Left lung (tissue), 4 donors: ENCODE measurements at regions not wholly inside any gene's neighbourhood (a gene's known extent, or its start where the extent isn't known, plus 50 kb on each side); places are given as distances from the start of the nearest gene placed in this dataset.

Experiments used
- ATAC-seq: fragments of 200-7000 bp; cut with Tn5 transposase; one replicate; pipeline ENCODE4 v1.9.1; 2020; ENCODE audit warnings: moderate library complexity
- DNase-seq, 4 donors: peaks; one replicate each; pipeline ENCODE4 v3.0.0-alpha.2; 2013 to 2020
- H3K27ac ChIP-seq, 2 donors: fragments of 200-600 bp; sonication (generic) in 1 of 2; one replicate each; pipeline versions ENCODE4 v1.5.0 to v1.8.0; 2020 to 2021
- H3K27me3 ChIP-seq, 2 donors: fragments of 200-600 bp; sonication (generic) in 1 of 2; one replicate each; pipeline versions ENCODE4 v1.5.0 to v1.8.0; 2020 to 2021
- H3K36me3 ChIP-seq, 2 donors: fragments of 200-600 bp; sonication (generic) in 1 of 2; one replicate each; pipeline versions ENCODE4 v1.5.0 to v1.8.0; 2020 to 2021
- H3K4me1 ChIP-seq, 2 donors: fragments of 200-600 bp; one replicate each; pipeline ENCODE4 v1.8.0; 2021
- H3K4me3 ChIP-seq, 2 donors: fragments of 200-600 bp; sonication (generic) in 1 of 2; one replicate each; pipeline versions ENCODE4 v1.5.0 to v1.8.0; 2020 to 2021; ENCODE audit warnings: mild to moderate bottlenecking in 1 of 2
- H3K9me3 ChIP-seq, 2 donors: fragments of 200-600 bp; sonication (generic) in 1 of 2; one replicate each; pipeline versions ENCODE4 v1.5.0 to v1.8.0; 2020 to 2021
- intact Hi-C, 2 donors: fragments of 100-400 bp; cut with DNase I; formaldehyde crosslinking; loops; one replicate each; pipeline versions ENCODE4 v1.11.2 to v1.14.2; 2022
- TF ChIP-seq, protein P1 (sequence below), 2 donors: fragments of 200-600 bp; sonication (generic) in 1 of 2; IDR thresholded peaks; one replicate each; pipeline versions ENCODE4 v1.5.0 to v1.8.0; 2021; ENCODE audit warnings: antibody characterized with exemption in 2 of 2
- donor health status: DM: no; HTN: yes; CAD: no.
- donor health status: DM: no; HTN: no; CAD: no.

DNA sequence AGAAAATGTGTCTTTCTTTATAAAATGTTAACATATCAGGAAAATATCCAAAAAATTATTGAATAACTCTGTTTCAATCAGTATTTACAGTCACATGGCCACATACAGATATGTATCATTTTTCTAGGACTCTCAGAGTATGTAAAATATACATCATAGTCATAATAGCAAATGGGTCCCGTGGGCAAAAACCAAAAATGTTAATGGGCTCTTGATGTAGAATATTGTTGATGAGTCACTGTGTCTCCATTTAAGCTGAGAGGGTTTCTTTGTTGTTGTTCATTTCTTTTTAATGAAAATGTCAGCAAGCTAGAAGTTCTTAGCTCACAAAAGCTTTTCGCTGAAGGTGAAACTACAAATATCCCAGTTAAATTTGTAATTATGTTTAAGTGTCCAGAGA is 1713.1 kb upstream of the PCDH20 start:
- H3K9me3 ChIP-seq = no peaks in the 10 kb centered on the region
- DNase-seq (no peak), ATAC-seq (no peak)
- no peak overlapping the region for H3K4me3 ChIP-seq
- intact Hi-C loops = no loop called here
- TF ChIP-seq, protein P1, sequence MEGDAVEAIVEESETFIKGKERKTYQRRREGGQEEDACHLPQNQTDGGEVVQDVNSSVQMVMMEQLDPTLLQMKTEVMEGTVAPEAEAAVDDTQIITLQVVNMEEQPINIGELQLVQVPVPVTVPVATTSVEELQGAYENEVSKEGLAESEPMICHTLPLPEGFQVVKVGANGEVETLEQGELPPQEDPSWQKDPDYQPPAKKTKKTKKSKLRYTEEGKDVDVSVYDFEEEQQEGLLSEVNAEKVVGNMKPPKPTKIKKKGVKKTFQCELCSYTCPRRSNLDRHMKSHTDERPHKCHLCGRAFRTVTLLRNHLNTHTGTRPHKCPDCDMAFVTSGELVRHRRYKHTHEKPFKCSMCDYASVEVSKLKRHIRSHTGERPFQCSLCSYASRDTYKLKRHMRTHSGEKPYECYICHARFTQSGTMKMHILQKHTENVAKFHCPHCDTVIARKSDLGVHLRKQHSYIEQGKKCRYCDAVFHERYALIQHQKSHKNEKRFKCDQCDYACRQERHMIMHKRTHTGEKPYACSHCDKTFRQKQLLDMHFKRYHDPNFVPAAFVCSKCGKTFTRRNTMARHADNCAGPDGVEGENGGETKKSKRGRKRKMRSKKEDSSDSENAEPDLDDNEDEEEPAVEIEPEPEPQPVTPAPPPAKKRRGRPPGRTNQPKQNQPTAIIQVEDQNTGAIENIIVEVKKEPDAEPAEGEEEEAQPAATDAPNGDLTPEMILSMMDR (IDR thresholded peaks at IDR 0.05) = no peak
- no peaks in the 10 kb centered on the region for H3K4me1 ChIP-seq
- no peaks in the 10 kb centered on the region for H3K36me3 ChIP-seq
- H3K27me3 ChIP-seq = no peaks in the 10 kb centered on the region
- H3K27ac ChIP-seq = no peak overlapping the region

DNA sequence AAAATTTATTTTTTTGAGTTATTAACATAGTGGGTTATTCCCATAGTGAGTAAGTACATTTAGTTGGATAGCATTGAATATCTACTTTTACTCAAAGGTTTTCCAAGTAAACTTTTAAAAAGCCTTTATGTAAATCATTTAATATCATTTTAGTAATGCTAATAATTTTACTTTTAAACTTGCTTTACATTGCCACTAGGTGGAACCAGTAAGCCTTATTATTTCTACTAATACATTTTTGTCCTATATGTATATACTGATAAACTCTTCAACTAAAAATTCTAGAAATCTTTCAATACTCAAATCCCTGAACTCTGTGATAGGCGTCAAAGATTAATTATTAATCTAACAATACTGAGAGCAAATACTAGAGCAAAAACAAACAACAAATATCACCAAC is 1709.2 kb upstream of the PCDH20 start:
- DNase-seq = peak in 2 of 4 donors; percentile 5 to 33

DNA sequence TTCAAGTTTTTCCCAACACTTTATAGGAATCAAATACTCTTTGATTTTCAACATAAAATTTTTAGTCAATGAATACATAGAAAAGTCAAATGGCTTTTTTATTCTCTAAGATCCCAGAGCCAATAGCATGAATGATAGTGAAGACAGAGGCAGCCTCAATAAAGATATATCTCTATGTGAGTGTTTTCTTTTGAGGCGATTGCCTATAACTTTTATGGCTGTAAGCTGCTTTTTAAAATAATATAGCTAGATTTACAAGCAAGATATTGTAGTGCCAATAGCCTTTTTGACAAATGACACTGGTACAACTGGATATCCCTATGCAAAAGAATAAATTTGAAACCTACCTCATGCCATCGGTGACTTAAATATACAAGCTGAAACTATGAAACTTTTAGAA is 1705.2 kb upstream of the PCDH20 start:
- Histone ChIP-seq H3K36me3 (no peaks in the 10 kb centered on the region), H3K9me3 (no peaks in the 10 kb centered on the region), H3K4me3 (no peak overlapping the region), H3K27me3 (no peaks in the 10 kb centered on the region), H3K27ac (no peak overlapping the region), H3K4me1 (no peaks in the 10 kb centered on the region)
- ATAC-seq = no peak
- TF ChIP-seq, protein P1 (IDR thresholded peaks at IDR 0.05) = no peak
- intact Hi-C loops = no loop called here
- no peak for DNase-seq

More for the DNA sequence above, 1709.2 kb upstream of the PCDH20 start:
- intact Hi-C loops = no loop called here
- Histone ChIP-seq H3K4me3 (no peak overlapping the region), H3K9me3 (no peaks in the 10 kb centered on the region), H3K27ac (no peak overlapping the region), H3K36me3 (no peaks in the 10 kb centered on the region), H3K27me3 (no peaks in the 10 kb centered on the region), H3K4me1 (no peaks in the 10 kb centered on the region)
- TF ChIP-seq, protein P1 (IDR thresholded peaks at IDR 0.05) = no peak
- ATAC-seq = no peak

DNA sequence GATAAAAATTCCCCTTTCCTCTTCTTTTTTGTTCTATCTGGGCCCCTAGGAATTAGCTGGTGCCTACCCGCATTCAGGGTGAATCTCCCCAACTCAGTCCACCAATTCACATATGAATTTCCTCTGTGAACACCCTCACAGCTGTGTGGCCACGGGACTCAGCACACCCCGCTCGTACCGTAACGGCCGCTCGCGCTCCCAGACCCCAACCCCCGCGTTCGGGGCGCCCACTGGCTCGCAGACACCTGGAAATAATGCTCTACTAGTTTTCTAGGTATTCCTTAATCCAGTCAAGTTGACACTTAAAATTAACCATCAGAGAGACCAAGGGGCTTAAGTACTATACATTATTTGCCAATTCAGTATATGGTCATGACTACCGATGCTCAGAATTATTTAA is 1702.1 kb upstream of the PCDH20 start:
- H3K4me1 ChIP-seq = no peaks in the 10 kb centered on the region
- DNase-seq (peak in 1 of 4 donors; percentile 63), ATAC-seq (no peak)
- intact Hi-C loops = no loop called here
- H3K36me3 ChIP-seq = no peaks in the 10 kb centered on the region
- H3K4me3 ChIP-seq = no peak overlapping the region
- H3K27me3 ChIP-seq = no peaks in the 10 kb centered on the region
- no peak overlapping the region for H3K27ac ChIP-seq
- TF ChIP-seq, protein P1 (IDR thresholded peaks at IDR 0.05) = no peak
- no peaks in the 10 kb centered on the region for H3K9me3 ChIP-seq

DNA sequence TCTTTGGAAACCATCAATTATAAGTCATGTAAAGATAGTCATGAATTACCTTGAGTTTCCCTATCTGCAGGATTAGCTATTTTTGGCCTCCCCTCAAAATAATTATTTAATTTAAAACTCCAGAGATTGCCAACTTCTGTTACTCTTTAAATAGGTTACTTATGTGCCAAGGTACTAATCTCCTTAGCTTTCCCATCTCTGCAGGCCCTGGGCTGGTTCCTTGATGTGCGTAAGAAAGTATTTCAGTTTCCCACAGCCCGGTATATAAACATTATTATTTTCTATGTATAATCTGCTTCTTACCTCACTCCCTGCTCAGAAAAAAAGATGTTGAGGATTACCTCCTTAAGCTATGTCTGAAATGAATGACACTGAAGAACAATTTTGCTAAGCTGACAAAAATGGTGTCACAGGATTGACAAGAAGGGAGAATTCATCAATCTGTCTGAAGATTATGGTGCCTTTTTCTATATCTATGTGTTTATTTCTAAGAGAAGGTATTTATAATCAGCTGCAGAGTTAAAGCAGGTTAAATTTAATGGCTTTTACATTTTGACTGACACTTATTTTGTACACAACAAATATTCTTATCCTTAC is 1697.2 kb upstream of the PCDH20 start:
- H3K4me3 ChIP-seq = no peak overlapping the region
- TF ChIP-seq, protein P1 (IDR thresholded peaks at IDR 0.05) = no peak
- no peaks in the 10 kb centered on the region for H3K27me3 ChIP-seq
- no peaks in the 10 kb centered on the region for H3K36me3 ChIP-seq
- DNase-seq (no peak), ATAC-seq (no peak)
- intact Hi-C loops = no loop called here
- no peaks in the 10 kb centered on the region for H3K4me1 ChIP-seq
- H3K9me3 ChIP-seq = no peaks in the 10 kb centered on the region
- no peak overlapping the region for H3K27ac ChIP-seq
